Fibroblast of upper back skin (primary cell): ENCODE measurements at regions not wholly inside any gene's neighbourhood (a gene's known extent, or its start where the extent isn't known, plus 50 kb on each side); places are given as distances from the start of the nearest gene placed in this dataset.
"Not testable (repeated sequence)": the region's sequence is repeated elsewhere in the genome, so short reads cannot be mapped to it uniquely, and the experiment has no call there.

ENCODE experiments used
- DNase-seq: peaks from one replicate; pipeline ENCODE4 v3.0.0-alpha.2; 2013

DNA sequence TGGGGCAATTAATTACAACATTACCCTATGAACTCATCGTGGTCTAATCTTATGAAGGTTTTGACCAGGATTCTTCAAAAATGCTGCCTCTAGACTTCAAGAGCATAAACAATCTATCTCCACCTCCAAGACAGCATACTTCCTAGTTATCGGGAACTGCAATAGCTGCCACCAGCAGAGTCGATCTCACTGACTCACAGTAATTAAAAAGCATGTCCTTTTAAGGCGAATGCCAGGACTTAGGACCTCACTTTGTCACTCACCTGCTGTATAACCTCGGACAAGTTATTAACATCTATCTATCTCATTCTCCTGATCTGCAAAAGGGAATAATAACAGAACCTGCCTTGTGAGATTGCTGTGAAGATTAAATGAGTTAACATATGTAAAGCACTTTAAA lies 666.0 kb upstream of the COBL start:
- no peak for DNase-seq

DNA sequence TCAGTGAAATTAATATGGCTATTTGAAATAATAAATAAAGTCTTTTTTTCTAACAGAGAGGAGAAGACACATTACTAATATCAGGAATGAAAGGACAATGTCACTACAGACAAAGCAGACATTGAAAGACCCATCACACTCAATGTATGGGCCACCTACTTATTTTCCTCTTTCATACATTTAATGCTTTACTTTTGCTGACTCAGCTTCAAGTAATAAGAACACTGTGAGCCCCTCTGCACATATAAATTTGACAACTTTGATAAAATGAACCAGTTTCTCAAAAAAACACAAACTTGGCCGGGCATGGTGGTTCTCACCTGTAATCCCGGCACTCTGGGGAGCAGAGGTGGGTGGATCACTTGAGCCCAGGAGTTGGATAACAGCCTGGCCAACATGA lies 664.2 kb upstream of the COBL start:
- no peak for DNase-seq

DNA sequence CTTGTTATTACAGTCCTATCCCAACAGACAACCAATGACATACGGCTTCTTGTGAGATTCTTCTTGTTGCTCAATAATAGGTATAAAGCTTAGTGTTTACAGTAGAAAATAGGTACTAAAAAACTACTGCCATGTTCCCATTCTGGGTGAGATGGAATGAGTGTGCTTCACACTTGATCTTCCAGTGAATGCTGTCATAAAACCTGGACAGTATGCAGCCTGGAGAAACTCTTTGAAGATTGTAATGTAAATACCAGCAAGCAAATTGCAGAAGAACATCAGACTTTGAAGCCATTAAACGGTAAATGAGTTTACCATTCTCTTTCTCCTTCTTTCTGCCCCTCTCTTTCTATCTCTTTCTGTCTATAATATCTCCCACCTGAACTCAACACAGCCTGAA lies 663.7 kb upstream of the COBL start:
- no peak for DNase-seq

DNA sequence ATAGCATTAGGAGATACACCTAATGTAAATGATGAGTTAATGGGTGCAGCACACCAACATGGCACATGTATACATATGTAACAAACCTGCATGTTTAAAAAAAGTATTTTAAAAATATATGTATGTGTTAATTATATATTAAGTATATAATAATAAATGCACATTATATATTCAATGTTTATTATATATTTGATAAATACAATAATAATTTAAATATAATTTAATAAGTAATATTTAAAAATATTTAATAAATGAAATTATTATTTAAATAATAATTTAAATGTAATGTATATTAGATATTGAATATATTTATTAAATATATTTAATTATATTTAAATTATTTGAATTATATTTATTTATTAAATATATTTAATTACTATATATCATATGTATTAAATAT lies 661.3 kb upstream of the COBL start:
- no peak for DNase-seq

DNA sequence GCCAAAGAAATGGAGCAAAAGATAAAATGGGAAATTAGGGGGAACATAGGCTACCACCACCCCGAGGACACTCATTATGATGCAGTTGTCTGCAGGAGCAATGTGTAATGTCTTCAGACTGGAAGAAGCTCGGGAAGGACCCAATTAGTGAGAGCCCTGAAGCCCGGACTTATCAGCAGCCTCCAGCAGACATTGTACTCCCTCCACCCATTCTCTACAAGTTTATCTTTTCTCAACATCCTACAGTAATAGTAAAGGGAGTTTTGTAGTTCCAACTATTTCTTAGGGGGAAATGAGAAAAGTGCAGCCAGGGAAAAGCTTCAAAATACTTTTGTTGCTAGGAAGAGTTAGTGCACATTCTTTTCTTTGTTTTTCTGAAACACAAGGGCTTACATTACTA lies 657.3 kb upstream of the COBL start:
- no peak for DNase-seq

DNA sequence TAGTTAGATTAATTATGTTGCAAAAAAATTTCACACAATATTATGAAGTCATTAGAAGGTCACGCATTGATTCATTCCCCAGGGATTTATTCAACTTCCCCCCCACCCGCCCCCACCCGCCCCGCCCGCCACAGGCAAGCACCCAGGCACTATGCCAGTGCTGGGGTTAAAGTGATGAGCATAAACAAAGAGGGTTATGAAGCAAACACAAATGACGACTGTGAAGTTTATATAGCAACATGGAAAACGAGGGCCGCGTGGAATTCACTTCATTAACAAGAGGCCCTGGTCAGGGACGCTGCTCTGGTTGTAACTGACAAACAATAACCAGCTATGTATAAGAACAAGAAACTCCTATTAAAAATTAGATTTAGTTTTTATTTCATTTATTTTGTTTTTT lies 656.5 kb upstream of the COBL start:
- DNase-seq = no peak

DNA sequence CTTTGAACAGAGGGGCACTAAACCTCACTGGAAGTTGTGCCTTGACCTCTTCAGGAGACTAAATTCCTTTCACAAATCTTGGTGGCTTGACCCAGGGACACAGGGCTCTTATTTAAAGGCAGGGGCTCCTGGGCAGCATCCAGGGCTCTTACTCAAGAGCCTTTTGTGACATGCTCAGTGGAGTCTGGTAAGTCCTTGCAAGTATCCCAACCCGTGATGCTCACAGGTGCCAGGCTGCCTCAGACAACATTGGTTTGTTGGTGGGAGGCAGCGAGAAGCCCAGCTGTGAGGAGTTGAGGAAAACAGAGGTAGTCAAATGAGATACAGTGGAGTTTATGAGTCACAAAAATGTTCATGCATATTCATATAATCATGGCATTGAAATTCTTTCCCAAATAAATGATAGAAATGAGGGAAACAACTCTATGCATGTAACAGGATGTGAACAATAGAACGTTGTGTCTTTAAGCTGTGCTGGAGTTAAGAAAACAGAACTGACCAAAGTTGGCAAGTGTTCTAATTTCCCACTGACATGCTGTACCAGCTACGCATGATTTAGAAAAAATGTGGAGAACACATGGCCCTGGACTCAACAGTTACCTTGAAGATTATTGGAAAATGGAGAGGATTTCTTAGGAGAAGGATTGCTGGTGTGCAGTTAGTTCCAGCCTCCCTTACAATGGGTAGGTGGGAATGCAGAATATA lies 654.5 kb upstream of the COBL start:
- no peak for DNase-seq

DNA sequence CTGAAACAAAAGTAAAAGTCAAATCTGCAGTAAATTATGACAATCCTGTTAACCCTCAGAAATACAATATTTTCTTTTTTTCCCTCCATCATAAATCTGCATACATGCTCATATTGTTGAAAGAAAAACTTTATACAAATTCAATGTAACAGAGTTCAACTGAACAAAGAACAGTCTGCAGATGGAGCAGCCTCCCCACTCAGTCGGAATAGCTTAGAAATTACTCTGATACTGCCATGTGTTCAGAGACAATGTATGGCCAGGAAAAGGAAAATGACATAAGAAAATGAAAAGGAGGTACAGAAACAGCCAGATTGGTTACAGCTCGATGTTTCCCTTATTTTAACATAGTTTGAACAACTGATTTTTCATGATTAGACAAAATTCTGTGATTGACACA lies 651.9 kb upstream of the COBL start:
- no peak for DNase-seq

DNA sequence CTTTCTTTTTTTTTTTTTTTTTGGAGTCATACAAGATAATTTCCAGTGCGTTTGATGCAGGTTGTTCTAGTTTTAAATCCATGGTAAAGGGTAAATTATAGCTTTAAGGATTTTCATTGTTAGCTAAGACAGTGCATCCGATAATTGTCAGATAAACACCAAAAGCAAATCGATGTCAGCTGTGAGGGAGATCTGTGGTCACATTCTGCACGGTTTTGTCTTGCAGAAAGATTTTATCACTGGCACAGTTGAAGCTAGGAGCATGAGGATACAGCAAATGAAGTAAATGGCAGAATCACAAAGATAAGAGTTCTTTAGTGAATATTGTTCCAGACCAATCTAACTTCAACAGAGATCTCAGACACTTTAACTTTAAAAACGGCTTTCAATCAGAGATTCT lies 648.8 kb upstream of the COBL start:
- no peak for DNase-seq

DNA sequence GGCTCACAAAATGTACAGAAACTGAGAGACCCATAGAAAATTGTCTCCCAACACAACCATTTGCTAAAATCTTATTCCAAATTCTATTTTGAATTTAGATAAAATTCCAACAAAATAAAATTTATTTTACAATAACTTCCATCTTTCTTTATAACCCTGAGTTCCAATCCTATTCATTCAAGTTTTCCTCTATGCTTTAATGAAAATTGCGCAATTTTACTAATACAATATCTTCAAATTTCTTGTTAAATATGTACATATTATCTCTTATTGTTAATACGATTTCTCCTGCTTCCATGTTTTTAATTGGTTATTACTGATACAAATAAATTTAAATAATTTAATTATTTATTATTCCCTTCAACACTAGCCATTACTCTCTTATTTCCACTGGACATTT lies 645.2 kb upstream of the COBL start:
- no peak for DNase-seq

DNA sequence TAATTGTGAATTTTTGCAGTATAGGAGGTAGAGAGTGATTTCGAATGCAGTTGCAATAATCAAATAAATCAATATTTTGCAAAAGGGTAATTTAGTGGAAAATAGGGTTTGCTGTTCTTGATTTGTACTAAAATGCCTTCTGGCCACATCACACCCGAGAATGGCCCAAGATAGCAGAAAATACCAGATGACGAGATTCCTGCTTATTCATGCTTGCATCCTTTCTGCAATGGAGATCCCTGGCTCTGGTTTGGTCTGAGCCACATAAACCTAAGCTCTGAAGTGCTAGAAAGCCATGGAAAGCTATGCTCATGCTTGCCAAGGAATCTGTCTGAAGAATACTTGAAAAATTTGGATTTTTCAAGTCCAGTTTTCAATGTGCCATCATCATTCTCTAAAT lies 634.2 kb upstream of the COBL start:
- no peak for DNase-seq

DNA sequence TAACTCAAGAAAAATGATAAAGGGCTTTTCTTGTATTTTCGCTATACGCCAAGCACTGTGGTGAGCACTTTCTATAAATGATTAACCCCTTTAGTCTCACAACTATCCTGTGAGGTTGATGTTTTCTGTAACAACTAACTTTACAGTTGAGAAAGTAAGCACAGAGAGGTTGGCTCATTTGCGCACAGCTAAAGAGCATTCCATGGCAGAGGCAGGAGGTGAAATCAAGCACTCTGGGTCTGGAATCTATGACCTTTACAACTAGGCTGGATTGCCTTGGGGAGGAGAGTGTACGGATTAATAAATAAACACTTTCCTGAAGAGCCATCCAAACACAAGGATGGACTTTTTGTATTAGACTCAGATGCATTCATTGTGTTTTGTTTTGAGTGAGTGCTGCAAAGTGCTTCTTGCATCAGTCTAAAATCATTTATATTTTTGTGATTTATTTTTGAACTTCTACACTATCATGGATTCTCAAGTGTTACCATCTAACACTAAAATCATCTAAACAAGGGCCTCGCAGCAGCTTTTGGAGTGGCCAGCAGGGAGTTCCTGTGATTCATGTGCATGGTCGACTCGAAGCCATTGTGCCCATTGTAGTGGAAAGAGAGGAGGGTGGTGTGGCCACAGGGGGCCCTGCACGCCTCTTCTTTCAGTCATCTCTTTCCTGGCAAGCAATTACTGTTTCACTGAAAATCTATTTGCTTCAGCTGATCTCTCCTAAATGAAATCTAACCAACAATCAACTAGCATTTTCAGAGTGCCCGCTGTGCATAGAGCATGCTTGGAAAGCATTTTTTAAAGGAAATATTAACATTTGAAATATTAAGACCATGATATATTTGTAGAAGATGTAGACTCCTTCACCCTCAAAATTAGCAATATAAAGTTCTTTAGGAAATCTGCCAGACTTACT lies 633.4 kb upstream of the COBL start:
- DNase-seq = no peak

DNA sequence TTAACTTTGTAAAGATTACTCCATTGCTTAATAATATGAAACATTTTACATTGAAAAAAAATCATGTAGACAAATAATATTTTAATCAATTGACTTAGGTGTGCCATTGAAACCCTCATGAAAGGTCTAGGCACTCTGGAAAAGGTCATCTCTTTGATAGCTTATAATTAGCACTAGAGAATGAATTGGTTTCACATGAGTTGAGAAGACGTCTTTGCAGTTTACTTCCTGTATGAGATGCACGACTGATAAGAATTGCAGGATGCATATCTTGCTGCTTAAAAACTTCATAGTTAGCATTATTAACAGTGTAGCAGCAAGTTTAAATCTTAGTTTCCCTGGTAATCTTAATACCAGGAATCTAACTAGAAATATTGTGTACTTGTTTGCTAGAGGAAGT lies 614.2 kb upstream of the COBL start:
- DNase-seq = no peak

DNA sequence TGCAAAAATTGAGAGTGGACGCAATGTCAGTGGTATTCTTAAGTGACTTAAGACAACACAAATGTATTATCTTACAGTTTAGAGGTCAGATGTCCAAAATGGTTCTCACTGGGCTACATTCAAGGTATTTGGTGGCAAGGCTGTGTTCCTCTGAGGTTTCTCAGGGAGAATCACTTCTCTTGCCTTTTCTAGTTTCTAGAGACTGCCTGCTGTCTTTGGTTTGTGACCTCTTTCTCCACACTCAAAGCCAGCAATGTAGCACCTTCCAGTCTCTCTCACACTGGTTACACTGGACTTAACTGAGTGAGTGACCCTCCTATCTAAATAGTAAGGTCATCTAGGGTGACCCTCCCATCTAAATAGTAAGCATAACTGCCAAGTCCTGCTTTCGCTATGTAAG lies 613.2 kb upstream of the COBL start:
- no peak for DNase-seq

DNA sequence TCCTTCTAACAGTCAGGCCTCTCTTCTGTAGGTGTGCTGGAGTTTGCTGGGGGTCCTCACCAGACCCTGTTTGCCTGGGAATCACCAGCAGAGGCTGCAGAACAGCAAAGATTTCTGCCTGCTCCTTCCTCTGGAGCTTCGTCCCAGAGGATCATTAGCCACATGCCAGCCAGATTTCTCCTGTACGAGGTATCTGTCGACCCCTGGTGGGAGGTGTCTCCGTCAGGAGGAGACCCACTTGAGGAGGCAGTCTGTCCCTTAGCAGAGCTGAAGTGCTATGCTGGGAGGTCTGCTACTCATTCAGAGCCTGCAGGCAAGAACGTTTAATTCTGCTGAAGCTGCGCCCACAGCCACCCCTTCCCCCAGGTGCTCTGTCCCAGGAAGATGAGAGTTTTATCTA lies 611.1 kb upstream of the COBL start:
- DNase-seq = no peak

DNA sequence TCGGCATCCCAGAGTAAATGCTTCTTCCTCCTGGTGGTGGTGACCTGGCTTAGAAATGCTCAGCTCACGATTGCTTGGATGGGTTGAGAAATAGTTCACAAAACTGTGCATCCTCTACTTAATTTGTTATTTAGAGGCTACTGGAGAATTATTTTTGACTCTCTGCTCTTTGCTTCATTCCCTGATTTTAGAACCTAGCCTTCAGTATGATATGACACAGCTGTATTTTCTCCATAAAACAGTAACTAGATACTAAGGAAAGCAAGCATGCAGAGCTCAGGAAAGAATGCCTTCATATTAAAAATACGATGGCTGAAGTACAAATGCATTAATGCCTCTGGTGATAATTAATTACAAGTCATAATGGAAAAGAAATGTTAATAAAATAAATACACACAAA lies 602.0 kb upstream of the COBL start:
- DNase-seq = no peak

DNA sequence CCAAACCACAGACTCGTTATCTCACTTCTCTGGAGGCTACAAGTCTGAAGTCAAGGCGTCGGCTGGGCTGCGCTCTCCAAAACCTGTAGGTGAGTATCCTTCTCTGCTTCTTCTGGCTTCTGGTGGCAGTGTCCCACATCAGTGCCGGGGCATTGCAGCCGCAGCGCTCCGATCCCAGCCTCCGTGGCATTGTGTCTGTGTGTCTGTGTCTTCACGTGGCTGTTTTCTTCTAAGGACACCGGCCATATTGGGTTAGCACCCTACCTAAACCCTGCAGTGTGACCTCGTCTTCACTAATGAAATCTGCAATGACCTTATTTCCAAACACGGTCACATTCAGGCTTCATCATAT lies 584.9 kb upstream of the COBL start:
- DNase-seq = no peak

DNA sequence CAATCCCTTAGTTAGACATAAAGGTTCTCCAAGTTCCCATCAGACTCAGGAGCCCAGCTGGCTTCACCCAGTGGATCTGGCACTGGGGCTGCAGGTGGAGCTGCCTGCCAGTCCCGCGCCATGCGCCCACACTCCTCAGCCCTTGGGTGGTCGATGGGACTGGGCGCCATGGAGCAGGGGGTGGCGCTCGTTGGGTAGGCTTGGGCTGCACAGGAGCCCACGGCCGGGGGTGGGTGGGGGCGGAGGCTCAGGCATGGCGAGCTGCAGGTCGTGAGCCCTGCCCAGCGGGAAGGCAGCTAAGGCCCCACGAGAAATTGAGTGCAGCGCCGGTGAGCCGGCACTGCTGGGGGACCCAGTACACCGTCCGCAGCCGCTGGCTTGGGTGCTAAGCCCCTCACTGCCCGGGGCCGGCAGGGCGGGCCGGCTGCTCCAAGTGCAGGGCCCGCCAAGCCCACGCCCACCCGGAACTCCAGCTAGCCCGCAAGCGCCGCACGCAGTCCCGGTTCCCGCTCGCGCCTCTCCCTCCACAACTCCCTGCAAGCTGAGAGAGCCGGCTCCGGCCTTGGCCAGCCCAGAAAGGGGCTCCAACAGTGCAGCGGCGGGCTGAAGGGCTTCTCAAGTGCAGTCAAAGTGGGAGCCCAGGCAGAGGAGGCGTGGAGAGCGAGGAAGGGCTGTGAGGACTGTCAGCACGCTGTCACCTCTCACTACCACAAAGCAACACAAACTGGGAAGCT lies 584.3 kb upstream of the COBL start:
- DNase-seq = not testable (repeated sequence)

DNA sequence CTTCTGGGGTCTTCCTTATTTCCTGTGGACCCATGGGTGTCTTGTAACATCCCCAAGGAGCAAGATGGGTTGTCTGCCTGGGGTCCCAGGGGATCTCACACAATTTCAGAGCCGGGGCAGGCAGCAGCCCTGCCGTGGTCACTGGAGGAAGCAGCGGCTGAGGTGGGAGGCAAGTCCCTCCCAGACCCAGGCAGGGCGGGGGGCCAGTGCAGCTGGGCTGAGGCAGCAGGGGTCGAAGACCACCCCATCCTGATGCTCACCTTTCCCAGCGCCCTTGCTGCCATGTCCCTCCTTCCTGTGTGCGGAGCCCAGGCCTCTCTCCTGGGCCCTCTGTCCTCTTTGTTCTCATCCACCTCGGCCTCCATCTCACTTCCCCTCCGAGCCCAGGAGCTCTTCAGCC lies 583.0 kb upstream of the COBL start:
- no peak for DNase-seq

DNA sequence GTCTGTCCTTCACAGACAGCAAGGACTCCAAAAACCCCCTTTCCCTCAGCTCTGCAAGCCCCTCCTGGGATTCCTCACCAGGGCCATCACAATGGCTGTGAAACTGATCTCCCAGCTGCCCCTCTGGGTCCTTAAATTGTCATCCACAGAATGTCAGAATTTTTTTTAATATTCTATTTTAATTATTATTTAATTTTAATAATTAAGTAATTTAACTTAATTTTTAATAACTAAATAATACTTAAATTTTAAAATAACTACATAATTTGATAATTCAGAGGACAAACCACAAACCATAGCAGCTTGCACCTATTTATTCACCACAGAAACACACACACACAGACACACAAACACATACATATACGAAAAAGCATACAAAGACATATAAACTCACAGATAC lies 565.8 kb upstream of the COBL start:
- no peak for DNase-seq

DNA sequence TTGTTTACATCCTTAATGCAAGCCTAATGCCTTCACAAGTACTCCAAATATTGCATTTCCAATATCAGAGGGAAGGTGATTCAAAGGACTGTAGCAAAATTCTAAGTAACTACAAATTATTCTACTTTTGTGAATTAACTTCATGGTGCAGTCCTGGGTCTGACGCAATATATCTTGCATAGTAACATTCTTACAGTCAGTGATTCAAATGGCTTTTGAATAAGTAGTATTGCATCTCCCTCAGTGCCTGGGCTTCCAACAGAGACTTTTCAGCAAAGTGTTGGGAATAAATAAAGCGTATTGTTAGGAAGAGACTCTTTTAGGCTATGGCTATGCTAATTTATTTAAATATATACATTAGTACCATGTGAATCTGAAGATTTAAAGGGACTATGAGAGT lies 564.7 kb upstream of the COBL start:
- no peak for DNase-seq

DNA sequence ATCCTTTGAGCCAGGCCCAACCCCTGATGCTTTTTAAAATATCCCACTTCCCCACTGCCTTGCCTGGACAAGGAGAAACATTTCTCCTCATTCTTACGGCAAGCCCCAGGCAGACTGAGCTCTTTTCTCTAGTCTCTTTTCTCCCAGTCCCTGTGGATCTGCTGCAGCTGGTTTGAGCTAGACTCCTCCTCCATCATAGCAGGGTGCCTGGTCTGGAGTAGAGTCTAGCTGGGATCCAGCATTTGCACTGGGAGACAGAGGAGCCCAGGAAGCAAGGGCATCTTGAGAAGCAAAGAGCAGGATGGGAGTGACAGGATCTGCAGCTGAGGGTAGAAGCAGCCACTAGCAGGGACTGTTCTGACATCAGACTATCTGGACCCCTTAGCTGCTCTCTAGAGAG lies 562.3 kb upstream of the COBL start:
- no peak for DNase-seq

DNA sequence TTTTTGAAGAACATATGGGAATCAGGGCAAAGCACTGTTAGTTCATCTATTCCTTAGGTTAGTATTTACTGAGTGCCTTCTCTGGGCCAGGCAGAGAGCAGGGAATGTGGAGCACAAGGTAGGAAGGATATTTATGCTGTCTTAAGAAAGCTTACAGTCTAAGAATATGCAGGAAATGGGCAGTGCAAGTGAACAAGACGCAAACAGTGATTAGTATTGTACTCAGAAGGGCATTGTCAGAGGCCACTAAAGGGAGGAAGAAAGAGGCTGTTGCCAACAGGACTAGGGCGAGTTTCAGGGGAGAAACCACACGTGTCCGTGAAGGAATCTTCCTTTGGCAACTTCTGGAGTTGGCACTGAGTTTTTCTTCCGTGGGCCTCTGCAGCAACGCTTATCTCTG lies 552.8 kb upstream of the COBL start:
- no peak for DNase-seq

DNA sequence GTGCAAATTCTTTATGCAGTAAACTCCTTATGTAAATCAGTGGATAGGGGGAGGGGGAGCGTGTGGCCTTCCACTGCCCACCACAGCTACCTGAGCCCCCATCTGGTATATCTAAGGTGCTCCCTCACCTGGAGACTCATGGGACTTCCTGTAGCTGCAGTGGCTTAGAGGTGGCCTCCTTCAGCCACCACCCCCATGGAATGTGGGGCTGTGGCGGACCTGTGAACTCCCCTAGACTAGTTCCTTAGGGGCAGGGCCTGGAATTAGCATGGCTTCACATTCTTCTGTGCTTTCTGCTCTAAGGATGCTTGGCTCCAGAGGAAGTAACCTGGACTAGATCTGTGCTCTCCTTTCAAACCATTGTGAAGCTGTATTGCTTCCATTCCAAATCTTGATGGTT lies 550.5 kb upstream of the COBL start:
- DNase-seq = no peak
